T-helper 17 cell (primary cell): ENCODE measurements at regions not wholly inside any gene's neighbourhood (a gene's known extent, or its start where the extent isn't known, plus 50 kb on each side); places are given as distances from the start of the nearest gene placed in this dataset.

ENCODE experiments used
- ATAC-seq: fragments of 150-1000 bp; cut with Tn5 transposase; 2 replicates; pipeline ENCODE4 v1.10.0; 2021; ENCODE audit warnings: mild to moderate bottlenecking, moderate library complexity
- DNase-seq, 3 donors: peaks; one replicate each; pipeline versions ENCODE4 v3.0.0 to v3.0.0-alpha.2; 2020 to 2021
- H3K9me3 ChIP-seq: one replicate; pipeline ENCODE4 v1.7.0; 2013; ENCODE audit warnings: low read length, mild to moderate bottlenecking; ENCODE audit not compliant: control insufficient read depth, poor library complexity, severe bottlenecking
- H3K27ac Mint-ChIP-seq: one replicate; pipeline ENCODE4 v1.8.0; 2022; ENCODE audit warnings: mild to moderate bottlenecking, moderate library complexity, mixed read lengths
- H3K27me3 Mint-ChIP-seq: one replicate; pipeline ENCODE4 v1.8.0; 2022; ENCODE audit warnings: mixed read lengths
- H3K36me3 Mint-ChIP-seq: one replicate; pipeline ENCODE4 v1.8.0; 2022; ENCODE audit warnings: low read depth, mixed read lengths
- H3K4me1 Mint-ChIP-seq: one replicate; pipeline ENCODE4 v1.8.0; 2022; ENCODE audit warnings: mild to moderate bottlenecking, mixed read lengths
- H3K4me3 Mint-ChIP-seq: one replicate; pipeline ENCODE4 v1.8.0; 2022; ENCODE audit warnings: mild to moderate bottlenecking, moderate library complexity, mixed read lengths

- no peaks in the 10 kb centered on the region for H3K4me1 Mint-ChIP-seq
- DNase-seq, result no peak
Observed at GRCh38 chr1:37113285-37113997, 79.1 kb upstream of the GRIK3 start.

GRCh38 chr1:37118790-37119189 lies 84.5 kb upstream of the GRIK3 start:
- H3K9me3 ChIP-seq, result no peaks in the 10 kb centered on the region
- Mint-ChIP-seq H3K4me1 (no peaks in the 10 kb centered on the region), H3K27me3 (peaks cover 51% of the 10 kb centered on the region), H3K27ac (no peak overlapping the region), H3K36me3 (no peaks in the 10 kb centered on the region), H3K4me3 (no peak overlapping the region)
- DNase-seq (no peak), ATAC-seq (no peak)

More at GRCh38 chr1:37113285-37113997, 79.1 kb upstream of the GRIK3 start:
- no peak overlapping the region for H3K27ac Mint-ChIP-seq
- no peak overlapping the region for H3K4me3 Mint-ChIP-seq
- no peaks in the 10 kb centered on the region for H3K9me3 ChIP-seq
- no peak for ATAC-seq
- H3K36me3 Mint-ChIP-seq, result no peaks in the 10 kb centered on the region
- H3K27me3 Mint-ChIP-seq, result peaks cover 68% of the 10 kb centered on the region

- Mint-ChIP-seq H3K4me1 (no peaks in the 10 kb centered on the region), H3K27ac (no peak overlapping the region), H3K4me3 (no peak overlapping the region), H3K36me3 (no peaks in the 10 kb centered on the region), H3K27me3 (peaks cover 36% of the 10 kb centered on the region)
- DNase-seq (no peak), ATAC-seq (no peak)
- H3K9me3 ChIP-seq, result no peaks in the 10 kb centered on the region
Observed at GRCh38 chr1:37120279-37120678, 86.0 kb upstream of the GRIK3 start.

GRCh38 chr1:37123276-37124115 lies 89.2 kb upstream of the GRIK3 start:
- no peak for ATAC-seq
- H3K27ac Mint-ChIP-seq, result no peak overlapping the region
- no peaks in the 10 kb centered on the region for H3K4me1 Mint-ChIP-seq
- no peak for DNase-seq
- H3K36me3 Mint-ChIP-seq, result no peaks in the 10 kb centered on the region
- H3K4me3 Mint-ChIP-seq, result no peak overlapping the region
- H3K27me3 Mint-ChIP-seq, result peaks cover 46% of the 10 kb centered on the region
- no peaks in the 10 kb centered on the region for H3K9me3 ChIP-seq

- no peaks in the 10 kb centered on the region for H3K36me3 Mint-ChIP-seq
- no peaks in the 10 kb centered on the region for H3K4me1 Mint-ChIP-seq
- no peaks in the 10 kb centered on the region for H3K9me3 ChIP-seq
- no peak for DNase-seq
- H3K4me3 Mint-ChIP-seq, result no peak overlapping the region
- no peak for ATAC-seq
- H3K27me3 Mint-ChIP-seq, result peaks cover 51% of the 10 kb centered on the region
- no peak overlapping the region for H3K27ac Mint-ChIP-seq
Observed at GRCh38 chr1:37124501-37124900, 90.2 kb upstream of the GRIK3 start.

- Mint-ChIP-seq H3K36me3 (no peaks in the 10 kb centered on the region), H3K4me3 (no peak overlapping the region), H3K4me1 (no peaks in the 10 kb centered on the region), H3K27ac (no peak overlapping the region), H3K27me3 (peaks cover 50% of the 10 kb centered on the region)
- no peak for ATAC-seq
- H3K9me3 ChIP-seq, result no peaks in the 10 kb centered on the region
- no peak for DNase-seq
Observed at GRCh38 chr1:37125295-37125694, 91.0 kb upstream of the GRIK3 start.

- Mint-ChIP-seq H3K27me3 (peaks cover 45% of the 10 kb centered on the region), H3K4me3 (no peak overlapping the region), H3K4me1 (no peaks in the 10 kb centered on the region), H3K36me3 (no peaks in the 10 kb centered on the region), H3K27ac (no peak overlapping the region)
- no peaks in the 10 kb centered on the region for H3K9me3 ChIP-seq
- DNase-seq (no peak), ATAC-seq (no peak)
Observed at GRCh38 chr1:37127254-37127748, 93.0 kb upstream of the GRIK3 start.

- Mint-ChIP-seq H3K4me1 (no peaks in the 10 kb centered on the region), H3K4me3 (no peak overlapping the region), H3K27ac (no peak overlapping the region), H3K36me3 (no peaks in the 10 kb centered on the region), H3K27me3 (peaks cover 46% of the 10 kb centered on the region)
- DNase-seq, result no peak
- no peaks in the 10 kb centered on the region for H3K9me3 ChIP-seq
- no peak for ATAC-seq
Observed at GRCh38 chr1:37128091-37128490, 93.8 kb upstream of the GRIK3 start.

GRCh38 chr1:37130221-37130948 lies 96.1 kb upstream of the GRIK3 start:
- peaks cover 67% of the 10 kb centered on the region for H3K27me3 Mint-ChIP-seq
- H3K36me3 Mint-ChIP-seq, result no peaks in the 10 kb centered on the region
- no peak overlapping the region for H3K27ac Mint-ChIP-seq
- no peaks in the 10 kb centered on the region for H3K9me3 ChIP-seq
- H3K4me3 Mint-ChIP-seq, result no peak overlapping the region
- no peak for ATAC-seq
- DNase-seq, result no peak
- no peaks in the 10 kb centered on the region for H3K4me1 Mint-ChIP-seq

GRCh38 chr1:37131281-37131680 lies 97.0 kb upstream of the GRIK3 start:
- H3K4me1 Mint-ChIP-seq, result no peaks in the 10 kb centered on the region
- peaks cover 71% of the 10 kb centered on the region for H3K27me3 Mint-ChIP-seq
- no peak overlapping the region for H3K27ac Mint-ChIP-seq
- no peak overlapping the region for H3K4me3 Mint-ChIP-seq
- DNase-seq, result no peak
- no peaks in the 10 kb centered on the region for H3K9me3 ChIP-seq
- no peak for ATAC-seq
- H3K36me3 Mint-ChIP-seq, result no peaks in the 10 kb centered on the region

- Mint-ChIP-seq H3K27ac (no peak overlapping the region), H3K4me1 (no peaks in the 10 kb centered on the region), H3K27me3 (peaks cover 65% of the 10 kb centered on the region), H3K4me3 (no peak overlapping the region), H3K36me3 (no peaks in the 10 kb centered on the region)
- no peak for ATAC-seq
- no peak for DNase-seq
- no peaks in the 10 kb centered on the region for H3K9me3 ChIP-seq
Observed at GRCh38 chr1:37133276-37134145, 99.2 kb upstream of the GRIK3 start.

- Mint-ChIP-seq H3K4me3 (no peak overlapping the region), H3K27ac (no peak overlapping the region), H3K36me3 (no peaks in the 10 kb centered on the region), H3K4me1 (no peaks in the 10 kb centered on the region), H3K27me3 (peaks cover 55% of the 10 kb centered on the region)
- no peak for ATAC-seq
- no peaks in the 10 kb centered on the region for H3K9me3 ChIP-seq
- DNase-seq, result no peak
Observed at GRCh38 chr1:37134599-37134998, 100.3 kb upstream of the GRIK3 start.
